Caco-2 (cell line): ENCODE measurements at regions not wholly inside any gene's neighbourhood (a gene's known extent, or its start where the extent isn't known, plus 50 kb on each side); places are given as distances from the start of the nearest gene placed in this dataset.
"Not testable (repeated sequence)": the region's sequence is repeated elsewhere in the genome, so short reads cannot be mapped to it uniquely, and the experiment has no call there.

Source experiments
- BruUV-seq: library from RNA; stranded (reverse); fragments of 400-500 nt; replicated peaks from 2 replicates; lab custom pipeline; 2021; lab: Mats Ljungman, UMichigan
- CTCF ChIA-PET: fragments of 300-600 bp; sonication (Branson Sonifier 250); formaldehyde crosslinking; loops from one replicate; lab custom pipeline; 2022; ENCODE audit warnings: antibody characterized with exemption; lab: Charles Lee
- POLR2A ChIA-PET: fragments of 300-600 bp; sonication (Branson Sonifier 250); formaldehyde crosslinking; loops from one replicate; lab custom pipeline; 2022; ENCODE audit warnings: antibody characterized with exemption; lab: Charles Lee
- DNase-seq, 2 experiments: peaks; one replicate each; pipeline versions ENCODE4 v3.0.0 to v3.0.0-alpha.2; 2020 to 2022
- H3K27me3 ChIP-seq: replicated peaks from 2 replicates; pipeline ENCODE4 v1.6.0; 2011; ENCODE audit warnings: low read length; ENCODE audit not compliant: control insufficient read depth, insufficient read depth
- H3K36me3 ChIP-seq: 2 replicates; pipeline ENCODE4 v1.5.1; 2011; ENCODE audit warnings: low read length; ENCODE audit not compliant: control insufficient read depth, insufficient read depth
- H3K4me1 ChIP-seq: fragments of 250-450 bp; sonication (Bioruptor Pico); 2 replicates; pipeline ENCODE4 v1.5.1; 2020; ENCODE audit warnings: mild to moderate bottlenecking
- H3K4me3 ChIP-seq: 2 replicates; pipeline ENCODE4 v1.5.1; 2011; ENCODE audit warnings: low read depth, mild to moderate bottlenecking, control low read depth, low read length
- H3K9me3 ChIP-seq: fragments of 250-450 bp; sonication (Bioruptor Pico); 2 replicates; pipeline ENCODE4 v1.5.1; 2020; ENCODE audit warnings: mild to moderate bottlenecking, moderate library complexity
- H3K27ac Mint-ChIP-seq: one replicate; pipeline ENCODE4 v1.8.0; 2022; ENCODE audit warnings: mixed read lengths; ENCODE audit not compliant: unreplicated experiment
- H3K27me3 Mint-ChIP-seq: one replicate; pipeline ENCODE4 v1.8.0; 2022; ENCODE audit warnings: mixed read lengths; ENCODE audit not compliant: insufficient read depth, unreplicated experiment
- H3K36me3 Mint-ChIP-seq: one replicate; pipeline ENCODE4 v1.8.0; 2022; ENCODE audit warnings: mild to moderate bottlenecking, mixed read lengths; ENCODE audit not compliant: insufficient read depth, unreplicated experiment
- H3K4me1 Mint-ChIP-seq: one replicate; pipeline ENCODE4 v1.8.0; 2022; ENCODE audit warnings: low read depth, mixed read lengths; ENCODE audit not compliant: unreplicated experiment
- H3K4me3 Mint-ChIP-seq: one replicate; pipeline ENCODE4 v1.8.0; 2022; ENCODE audit warnings: mild to moderate bottlenecking, moderate library complexity, mixed read lengths; ENCODE audit not compliant: unreplicated experiment
- H3K9me3 Mint-ChIP-seq: one replicate; pipeline ENCODE4 v1.8.0; 2022; ENCODE audit warnings: mixed read lengths; ENCODE audit not compliant: unreplicated experiment
- CTCF ChIP-seq, 2 experiments: fragments of 200-600 bp in 1 of 2; IDR thresholded peaks; 1 replicate in 1 of 2; 2 replicates in 1 of 2; pipeline versions ENCODE4 v1.5.1 to v1.8.0; 2011 to 2022; ENCODE audit warnings: antibody characterized with exemption in 1 of 2, control low read depth in 1 of 2, inconsistent platforms in 1 of 2, low read depth in 1 of 2, low read length in 1 of 2, mild to moderate bottlenecking in 1 of 2, moderate library complexity in 1 of 2; ENCODE audit not compliant: insufficient read depth in 1 of 2, severe bottlenecking in 1 of 2, unreplicated experiment in 1 of 2
- intact Hi-C: fragments of 100-400 bp; cut with micrococcal nuclease; formaldehyde crosslinking; loops from one replicate; pipeline ENCODE4 v1.10.0; 2022; ENCODE audit not compliant: unreplicated experiment

DNA sequence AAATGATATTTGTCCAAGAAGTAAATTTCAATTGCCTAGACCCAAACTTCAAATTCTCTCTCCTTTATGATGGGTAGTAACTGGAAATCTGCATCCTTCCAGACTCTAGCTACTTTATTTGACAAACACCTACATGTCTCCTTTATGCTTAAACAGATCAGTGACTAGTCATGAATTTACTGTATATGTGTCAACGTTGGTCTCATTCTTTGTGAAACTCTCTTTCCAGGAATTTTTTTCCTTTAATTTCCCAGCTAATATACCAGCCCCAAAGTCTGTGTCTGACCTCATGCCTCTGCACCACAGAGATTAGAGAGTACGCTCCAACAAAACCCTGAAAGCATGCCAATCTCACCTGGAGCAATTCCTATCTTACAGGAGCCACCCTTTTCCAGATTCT lies 811.2 kb upstream of the NCAM2 start:
- no peaks in the 10 kb centered on the region for H3K9me3 Mint-ChIP-seq
- Histone ChIP-seq H3K9me3 (no peaks in the 10 kb centered on the region), H3K27me3 (no peaks in the 10 kb centered on the region), H3K36me3 (no peaks in the 10 kb centered on the region), H3K4me1 (no peaks in the 10 kb centered on the region), H3K4me3 (no peak overlapping the region)
- no peaks in the 10 kb centered on the region for H3K27me3 Mint-ChIP-seq
- H3K36me3 Mint-ChIP-seq = no peaks in the 10 kb centered on the region
- TF ChIP-seq CTCF (IDR thresholded peaks at IDR 0.05; ENCODE audit: insufficient read depth in 1 of 2, low read depth in 1 of 2, low read length in 1 of 2, severe bottlenecking in 1 of 2, unreplicated experiment in 1 of 2) = no peak
- H3K4me1 Mint-ChIP-seq = no peaks in the 10 kb centered on the region
- ChIA-PET CTCF (no interaction called here), POLR2A (no interaction called here)
- DNase-seq = no peak
- BruUV-seq = no TSS peak
- no peak overlapping the region for H3K4me3 Mint-ChIP-seq
- intact Hi-C loops = no loop called here
- H3K27ac Mint-ChIP-seq = no peak overlapping the region

GRCh38 chr21:20201323-20201722 lies 796.9 kb upstream of the NCAM2 start:
- POLR2A ChIA-PET, H3K9me3 Mint-ChIP-seq, H3K4me1 Mint-ChIP-seq, H3K36me3 ChIP-seq, BruUV-seq, H3K4me1 ChIP-seq, H3K36me3 Mint-ChIP-seq, CTCF ChIA-PET, H3K27me3 ChIP-seq, H3K27me3 Mint-ChIP-seq, H3K4me3 Mint-ChIP-seq, H3K27ac Mint-ChIP-seq, intact Hi-C loops, H3K4me3 ChIP-seq, DNase-seq, H3K9me3 ChIP-seq: not testable (repeated sequence)

- H3K27ac Mint-ChIP-seq = no peak overlapping the region
- ChIA-PET POLR2A (no interaction called here), CTCF (no interaction called here)
- no peak for DNase-seq
- no peaks in the 10 kb centered on the region for H3K4me1 Mint-ChIP-seq
- no TSS peak for BruUV-seq
- Histone ChIP-seq H3K4me3 (no peak overlapping the region), H3K4me1 (no peaks in the 10 kb centered on the region), H3K27me3 (no peaks in the 10 kb centered on the region), H3K36me3 (no peaks in the 10 kb centered on the region), H3K9me3 (no peaks in the 10 kb centered on the region)
- H3K36me3 Mint-ChIP-seq = no peaks in the 10 kb centered on the region
- no peaks in the 10 kb centered on the region for H3K27me3 Mint-ChIP-seq
- H3K9me3 Mint-ChIP-seq = peaks cover 9% of the 10 kb centered on the region
- H3K4me3 Mint-ChIP-seq = no peak overlapping the region
- intact Hi-C loops = no loop called here
- TF ChIP-seq CTCF (IDR thresholded peaks at IDR 0.05; ENCODE audit: insufficient read depth in 1 of 2, low read depth in 1 of 2, low read length in 1 of 2, severe bottlenecking in 1 of 2, unreplicated experiment in 1 of 2) = no peak
These were observed 790.9 kb upstream of the NCAM2 start for GRCh38 chr21:20207335-20207734.

DNA sequence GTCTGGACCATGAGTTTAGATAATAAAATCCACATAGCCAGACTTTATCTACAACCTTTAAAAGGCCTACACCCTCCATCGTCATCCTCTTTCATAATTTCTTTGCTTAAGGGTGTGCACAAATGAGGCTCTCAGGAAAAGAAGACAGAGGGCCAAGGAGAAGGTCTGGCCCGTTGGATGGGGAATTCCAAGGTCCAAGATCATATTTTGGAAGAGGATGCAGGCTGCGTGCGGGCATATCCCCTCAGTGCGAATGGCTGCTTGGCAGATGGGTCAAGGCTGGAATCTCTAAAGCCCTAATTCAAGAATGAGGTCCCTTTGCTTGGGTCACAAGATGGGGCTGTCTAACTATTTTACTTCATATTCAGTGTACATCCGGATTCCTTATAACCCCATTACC lies 782.2 kb upstream of the NCAM2 start:
- Histone ChIP-seq H3K27me3 (no peaks in the 10 kb centered on the region), H3K4me3 (no peak overlapping the region), H3K4me1 (no peaks in the 10 kb centered on the region), H3K9me3 (no peaks in the 10 kb centered on the region), H3K36me3 (no peaks in the 10 kb centered on the region)
- Mint-ChIP-seq H3K9me3 (peaks cover 9% of the 10 kb centered on the region), H3K27ac (no peak overlapping the region), H3K36me3 (no peaks in the 10 kb centered on the region), H3K4me3 (no peak overlapping the region), H3K27me3 (no peaks in the 10 kb centered on the region), H3K4me1 (no peaks in the 10 kb centered on the region)
- no peak for TF ChIP-seq CTCF (IDR thresholded peaks at IDR 0.05; ENCODE audit: insufficient read depth in 1 of 2, low read depth in 1 of 2, low read length in 1 of 2, severe bottlenecking in 1 of 2, unreplicated experiment in 1 of 2)
- intact Hi-C loops = no loop called here
- CTCF ChIA-PET = no interaction called here
- no TSS peak for BruUV-seq
- POLR2A ChIA-PET = no interaction called here
- no peak for DNase-seq
